ENCODE measurements at regions not wholly inside any gene's neighbourhood (a gene's known extent, or its start where the extent isn't known, plus 50 kb on each side); places are given as distances from the start of the nearest gene placed in this dataset.

GRCh38 chr22:49633010-49633324 lies 194.7 kb downstream of the BRD1 start:
- Histone ChIP-seq H3K27me3 (ENCODE audit: insufficient read depth, low read length) (no peaks in the 10 kb centered on the region), H3K36me3 (ENCODE audit: control insufficient read depth in 1 of 2, insufficient read depth in 2 of 2, low read length in 2 of 2) (no peaks in the 10 kb centered on the region), H3K9ac (ENCODE audit: low read length) (no peak overlapping the region), H3K9me2 (ENCODE audit: insufficient read depth) (no peaks in the 10 kb centered on the region), H3K4me1 (ENCODE audit: control insufficient read depth in 1 of 2, insufficient read depth in 2 of 2, low read length in 2 of 2) (no peaks in the 10 kb centered on the region), H4K20me1 (ENCODE audit: insufficient read depth) (no peaks in the 10 kb centered on the region), H3K4me2 (ENCODE audit: low read length) (no peak overlapping the region), H3K4me3 (replicated peaks in 1 of 2; ENCODE audit: low read depth in 1 of 2, low read length in 2 of 2) (no peak overlapping the region), H2AFZ (ENCODE audit: low read depth, low read length, poor library complexity, severe bottlenecking) (no peak overlapping the region), H3K79me2 (ENCODE audit: insufficient read depth, low read length) (peaks cover 84% of the 10 kb centered on the region), H3K9me3 (ENCODE audit: control insufficient read depth in 1 of 2, insufficient read depth in 1 of 2, low read depth in 1 of 2, low read length in 2 of 2) (no peaks in the 10 kb centered on the region), H3K27ac (ENCODE audit: low read depth, low read length) (no peak overlapping the region)
- ATAC-seq: no peak
- DNase-seq (ENCODE audit: low read depth, low spot score): no peak
- ChIA-PET CTCF (interaction anchor here (0.9 to 1.5 kb wide), 4 partner anchors 199 to 654 kb away, joined by 3 to 11 read pairs (median 4); no protein-coding TSS in a partner anchor), POLR2A (no interaction called here), RAD21 (ENCODE audit: low non-redundant PET in 1 of 2, low total read pairs in 2 of 2, uncharacterized antibody in 2 of 2, unreplicated experiment in 2 of 2) (interaction anchor here in 1 of 2 experiments (1.1 kb wide), 1 partner anchor 199 kb away, joined by 3 read pairs; no protein-coding TSS in a partner anchor)
- intact Hi-C loops (cut with micrococcal nuclease): no loop called here
- TF ChIP-seq ATF3 (IDR thresholded peaks at IDR 0.05) (no peak), ZNF274 (IDR thresholded peaks at IDR 0.05; ENCODE audit: low read depth, low read length) (no peak)
- no TSS peak for BruUV-seq (replicated peaks)

DNA sequence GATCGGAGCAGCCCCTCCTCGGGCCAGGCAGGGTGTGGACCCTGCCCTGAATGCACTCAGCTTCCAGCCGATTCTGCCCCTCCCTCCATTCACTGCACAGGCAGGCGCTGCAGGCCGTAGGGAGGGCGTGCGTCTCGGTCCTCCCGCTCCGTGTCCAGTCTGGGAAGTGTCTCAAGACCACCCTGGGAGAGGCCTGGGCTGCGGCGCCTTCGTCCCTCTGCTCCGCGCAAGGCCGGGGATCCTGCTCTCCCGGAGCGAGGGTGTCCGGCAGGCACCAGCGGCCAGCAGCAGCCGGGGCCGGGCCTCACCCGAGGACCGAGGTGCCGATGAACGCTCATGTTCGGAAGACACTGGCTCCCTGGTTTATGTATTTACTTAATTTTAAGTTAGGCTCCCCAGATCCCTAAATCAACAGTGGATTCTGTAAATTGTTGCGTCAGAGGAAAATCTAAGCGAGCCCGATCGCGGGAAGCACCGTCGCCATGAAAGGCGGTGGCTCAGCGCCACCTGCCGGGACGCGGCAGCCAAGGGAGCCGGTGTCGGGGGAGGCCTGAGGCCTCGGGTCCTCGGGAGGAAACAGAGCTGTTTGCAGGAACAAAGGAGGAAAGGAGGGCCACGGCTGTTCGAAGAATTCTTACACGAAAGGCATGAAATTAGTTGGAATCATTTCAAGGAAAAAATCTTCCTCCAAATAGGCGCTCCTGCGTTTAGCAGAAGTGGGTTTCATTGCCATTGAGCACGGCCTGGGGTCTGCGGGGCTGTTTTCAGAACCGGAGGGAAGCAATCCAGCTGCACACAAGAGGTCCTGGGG lies 195.3 kb downstream of the BRD1 start:
- Histone ChIP-seq H3K27ac (ENCODE audit: low read depth, low read length) (no peak overlapping the region), H3K9ac (ENCODE audit: low read length) (no peak overlapping the region), H3K9me2 (ENCODE audit: insufficient read depth) (no peaks in the 10 kb centered on the region), H3K27me3 (ENCODE audit: insufficient read depth, low read length) (no peaks in the 10 kb centered on the region), H4K20me1 (ENCODE audit: insufficient read depth) (no peaks in the 10 kb centered on the region), H3K9me3 (ENCODE audit: control insufficient read depth in 1 of 2, insufficient read depth in 1 of 2, low read depth in 1 of 2, low read length in 2 of 2) (no peaks in the 10 kb centered on the region), H3K4me2 (ENCODE audit: low read length) (peak overlapping the region; percentile 55), H3K36me3 (ENCODE audit: control insufficient read depth in 1 of 2, insufficient read depth in 2 of 2, low read length in 2 of 2) (no peaks in the 10 kb centered on the region), H2AFZ (ENCODE audit: low read depth, low read length, poor library complexity, severe bottlenecking) (no peak overlapping the region), H3K4me3 (replicated peaks in 1 of 2; ENCODE audit: low read depth in 1 of 2, low read length in 2 of 2) (peak overlapping the region; percentile 21 to 30), H3K79me2 (ENCODE audit: insufficient read depth, low read length) (peaks cover 83% of the 10 kb centered on the region), H3K4me1 (ENCODE audit: control insufficient read depth in 1 of 2, insufficient read depth in 2 of 2, low read length in 2 of 2) (no peaks in the 10 kb centered on the region)
- CTCF ChIA-PET: interaction anchor here (0.9 to 1.5 kb wide), 4 partner anchors 199 to 654 kb away, joined by 3 to 11 read pairs (median 4); no protein-coding TSS in a partner anchor
- RAD21 ChIA-PET (ENCODE audit: low non-redundant PET in 1 of 2, low total read pairs in 2 of 2, uncharacterized antibody in 2 of 2, unreplicated experiment in 2 of 2): interaction anchor here in 1 of 2 experiments (1.1 kb wide), 1 partner anchor 198 kb away, joined by 3 read pairs; no protein-coding TSS in a partner anchor
- intact Hi-C loops (cut with micrococcal nuclease): loop anchor here (1.0 kb wide), 1 partner anchor 198 kb away; no protein-coding TSS in a partner anchor
- BruUV-seq (replicated peaks): no TSS peak
- POLR2A ChIA-PET: no interaction called here
- ATAC-seq (peak; percentile 75), DNase-seq (ENCODE audit: low read depth, low spot score) (peak; percentile 7)
- no peak for TF ChIP-seq SIN3A (IDR thresholded peaks at IDR 0.05; ENCODE audit: low read depth)
- no peak for TF ChIP-seq MAX (IDR thresholded peaks at IDR 0.05)
- no peak for TF ChIP-seq REST (IDR thresholded peaks at IDR 0.05; ENCODE audit: low read depth)
- TF ChIP-seq CEBPB (IDR thresholded peaks at IDR 0.05; ENCODE audit: low read depth): no peak
- TF ChIP-seq RAD21 (IDR thresholded peaks at IDR 0.05; ENCODE audit: low read depth): peak; percentile 72
- no peak for TF ChIP-seq SP1 (IDR thresholded peaks at IDR 0.05; ENCODE audit: low read depth)
- TF ChIP-seq ZBTB33 (IDR thresholded peaks at IDR 0.05; ENCODE audit: extremely low read depth, insufficient replicate concordance, low read length): no peak
- TF ChIP-seq EGR1 (IDR thresholded peaks at IDR 0.05; ENCODE audit: low read depth): no peak
- no peak for TF ChIP-seq CBX3 (IDR thresholded peaks at IDR 0.05; ENCODE audit: low read depth)
- TF ChIP-seq SRF (IDR thresholded peaks at IDR 0.05; ENCODE audit: low read depth): no peak
- no peak for TF ChIP-seq FOSL1 (IDR thresholded peaks at IDR 0.05; ENCODE audit: low read depth)
- no peak for TF ChIP-seq ATF3 (IDR thresholded peaks at IDR 0.05)
